IPS DF 19.7 (cell line): ENCODE measurements at regions not wholly inside any gene's neighbourhood (a gene's known extent, or its start where the extent isn't known, plus 50 kb on each side); places are given as distances from the start of the nearest gene placed in this dataset.
"Not testable (repeated sequence)": the region's sequence is repeated elsewhere in the genome, so short reads cannot be mapped to it uniquely, and the experiment has no call there.

Source experiments
- DNase-seq: peaks from one replicate; pipeline ENCODE4 v3.0.0-alpha.2; 2013; ENCODE audit warnings: low read depth, low spot score

GRCh38 chr4:162475246-162475645, 311.4 kb upstream of the FSTL5 start:
- DNase-seq, result no peak

DNA sequence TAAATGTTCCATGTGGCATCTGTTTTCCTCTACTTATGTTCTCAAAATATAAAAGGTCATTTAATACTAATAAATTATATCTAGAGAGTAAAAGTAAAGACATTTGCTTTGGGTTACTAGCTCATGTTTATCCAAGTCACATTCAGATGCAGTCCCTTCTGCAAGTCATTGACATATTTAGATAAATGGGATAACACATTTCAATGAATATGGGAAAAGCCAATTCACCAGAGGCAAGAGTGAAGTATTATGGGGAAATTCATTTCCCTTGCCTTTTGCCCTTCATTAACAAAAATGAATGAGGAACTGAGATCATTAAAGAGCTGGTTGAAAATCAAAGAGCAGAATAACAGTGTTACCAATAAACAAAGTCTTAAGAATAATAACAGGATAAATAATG, 306.2 kb upstream of the FSTL5 start:
- DNase-seq, result no peak

- not testable (repeated sequence) for DNase-seq
These were observed 301.6 kb upstream of the FSTL5 start for GRCh38 chr4:162465356-162465755.

- DNase-seq, result no peak
These were observed 298.2 kb upstream of the FSTL5 start for GRCh38 chr4:162461952-162462351.

DNA sequence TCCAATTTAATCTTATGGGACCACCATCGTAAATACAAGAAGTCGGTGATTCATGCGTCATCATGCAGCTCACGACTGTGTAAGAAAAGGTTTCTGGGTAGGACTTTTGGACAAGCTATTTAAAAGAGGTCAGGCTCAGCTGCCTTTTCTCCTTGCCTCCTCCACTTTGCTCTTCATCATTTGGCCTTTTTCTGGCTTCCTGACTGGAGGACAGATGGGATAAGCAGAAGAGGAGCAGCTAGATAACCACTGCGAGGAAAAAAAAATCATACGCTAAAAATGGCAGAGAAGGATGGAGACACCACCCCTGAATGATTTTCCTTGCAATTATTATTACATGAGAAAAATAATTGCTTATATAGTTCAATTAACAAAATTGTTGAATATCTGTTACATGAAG, 294.3 kb upstream of the FSTL5 start:
- no peak for DNase-seq

DNA sequence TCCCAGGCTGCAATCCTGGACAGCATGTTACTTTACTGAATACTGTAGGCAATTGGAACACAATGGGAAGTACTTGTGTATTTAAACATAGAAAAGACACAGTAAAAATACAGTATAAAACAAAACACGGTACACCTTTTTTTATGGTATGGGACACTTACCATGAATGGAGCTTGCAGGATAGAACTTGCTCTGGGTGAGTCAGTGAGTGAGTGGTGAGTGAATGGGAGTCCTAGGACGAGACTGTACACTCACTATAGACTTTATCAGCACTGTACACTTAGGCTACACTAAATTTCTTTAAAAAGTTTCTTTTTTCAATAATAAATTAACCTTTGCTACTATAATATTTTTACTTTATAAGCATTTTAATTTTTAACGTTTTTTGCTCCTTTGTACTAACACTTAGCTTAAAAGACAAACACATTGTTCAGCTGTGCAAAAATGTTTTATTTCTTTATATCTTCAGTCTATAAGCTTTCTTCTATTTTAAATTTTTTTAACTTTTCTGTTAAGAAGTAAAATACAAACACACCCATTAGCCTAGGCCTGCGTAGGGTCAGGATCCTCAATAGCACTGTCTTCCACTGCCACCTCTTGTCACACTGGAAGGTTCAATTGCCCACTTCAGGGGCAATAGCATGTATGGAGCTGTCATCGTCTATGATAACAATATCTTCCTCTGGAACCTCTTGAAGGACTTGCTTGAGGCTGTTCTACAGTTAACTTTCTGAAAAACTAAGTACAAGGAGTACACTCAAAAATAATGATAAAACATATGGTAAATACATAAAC, 293.5 kb upstream of the FSTL5 start:
- no peak for DNase-seq

GRCh38 chr4:162456106-162456505, 292.3 kb upstream of the FSTL5 start:
- no peak for DNase-seq

- DNase-seq, result no peak
These were observed 286.8 kb upstream of the FSTL5 start for GRCh38 chr4:162450531-162451035.

GRCh38 chr4:162443510-162443909, 279.7 kb upstream of the FSTL5 start:
- no peak for DNase-seq

- DNase-seq, result no peak
These were observed 278.3 kb upstream of the FSTL5 start for GRCh38 chr4:162442128-162442527.

DNA sequence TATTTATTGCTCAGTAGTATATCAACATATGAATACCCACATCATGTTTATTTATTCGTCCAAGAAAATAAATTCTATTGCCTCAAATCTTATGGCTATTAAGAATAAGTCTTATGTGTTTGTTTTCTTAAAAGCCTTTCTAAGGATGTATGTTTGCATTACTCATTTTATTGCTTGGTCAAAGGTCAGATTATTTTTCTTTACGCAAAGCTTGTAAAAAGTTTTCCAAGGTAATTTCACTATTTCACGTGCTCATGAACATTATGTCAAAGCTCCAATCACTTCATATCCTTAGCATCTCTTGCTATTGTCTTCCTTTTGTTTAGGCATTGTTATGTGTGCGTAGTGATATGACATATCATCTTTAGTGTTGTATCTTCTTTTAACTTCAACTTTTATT, 258.5 kb upstream of the FSTL5 start:
- no peak for DNase-seq

GRCh38 chr4:162410854-162411253, 247.1 kb upstream of the FSTL5 start:
- no peak for DNase-seq

DNA sequence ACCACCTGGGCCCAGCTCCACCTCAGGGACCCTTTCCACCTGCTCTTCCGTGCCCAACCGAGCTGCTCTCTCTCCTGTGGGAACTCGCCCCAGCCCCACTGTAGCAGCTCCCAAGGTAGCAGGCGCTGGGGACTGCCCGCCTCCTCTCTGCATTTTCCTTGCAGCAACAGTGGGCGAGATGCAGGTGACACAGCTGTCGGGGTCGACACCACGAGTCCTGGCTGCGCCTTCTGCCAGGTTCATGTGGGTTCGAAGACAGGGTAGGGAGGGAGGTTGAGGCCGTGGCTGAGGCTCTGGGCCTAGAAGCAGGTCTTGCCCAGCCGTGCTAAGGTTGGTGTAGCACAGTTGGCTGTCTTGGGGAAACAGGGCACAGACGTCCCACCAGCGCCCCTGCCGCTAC, 245.2 kb upstream of the FSTL5 start:
- no peak for DNase-seq

DNA sequence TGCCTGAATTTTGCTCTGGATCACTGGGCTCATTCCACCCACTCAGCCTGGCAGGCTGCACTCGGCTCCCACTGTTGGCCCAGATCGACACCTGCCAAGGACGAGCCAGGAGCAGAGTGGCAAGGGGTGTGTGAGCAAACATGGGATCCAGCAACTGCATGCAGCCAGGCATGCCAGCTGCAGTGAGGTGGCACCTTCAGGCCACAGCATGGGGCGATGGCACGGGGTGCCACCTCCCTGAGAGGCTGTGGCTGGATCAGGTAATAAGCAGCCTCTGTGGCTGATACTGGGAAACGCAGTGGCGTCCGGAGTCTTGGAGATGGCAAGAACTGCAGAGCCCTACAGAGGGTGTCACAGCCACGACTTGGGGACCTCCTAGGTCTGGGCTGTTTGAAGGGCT, 244.5 kb upstream of the FSTL5 start:
- DNase-seq, result no peak

DNA sequence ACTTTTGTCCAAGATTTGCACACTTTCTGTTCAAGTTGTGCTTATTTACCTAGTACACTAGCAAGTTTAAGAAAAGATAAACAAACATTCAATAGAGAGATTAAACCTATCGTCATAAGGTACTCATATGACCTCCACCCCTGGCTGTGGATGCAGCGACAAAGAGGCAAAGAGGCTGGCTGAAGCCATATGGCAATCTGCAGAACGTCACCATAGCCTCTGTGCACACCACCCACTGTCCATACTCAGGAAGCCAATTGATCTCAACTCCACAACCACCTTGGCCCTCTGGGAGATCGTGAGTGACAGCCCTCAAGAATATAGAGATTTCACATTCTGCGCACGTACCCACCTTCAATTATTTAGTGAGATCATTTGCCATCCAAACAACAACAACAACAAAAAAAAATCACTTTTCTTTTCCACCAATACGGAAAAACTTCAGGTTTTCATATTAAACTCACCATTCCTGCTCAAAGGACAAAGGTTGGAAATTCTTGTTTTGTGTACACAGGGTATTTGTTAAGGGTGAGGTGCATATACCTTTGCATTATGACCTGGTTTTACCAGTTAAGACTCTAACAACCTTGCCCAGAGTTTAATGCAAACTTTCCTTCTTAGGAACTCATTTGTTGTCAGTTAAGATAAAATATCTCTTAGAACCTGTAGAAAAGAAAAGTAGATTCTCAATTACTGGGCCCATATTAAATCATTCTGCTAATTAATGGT, 243.0 kb upstream of the FSTL5 start:
- DNase-seq, result no peak

GRCh38 chr4:162403932-162404331, 240.1 kb upstream of the FSTL5 start:
- no peak for DNase-seq

- no peak for DNase-seq
These were observed 239.6 kb upstream of the FSTL5 start for GRCh38 chr4:162403419-162403818.

GRCh38 chr4:162401021-162401420, 237.2 kb upstream of the FSTL5 start:
- DNase-seq, result no peak

GRCh38 chr4:162392946-162393345, 229.1 kb upstream of the FSTL5 start:
- DNase-seq, result no peak

DNA sequence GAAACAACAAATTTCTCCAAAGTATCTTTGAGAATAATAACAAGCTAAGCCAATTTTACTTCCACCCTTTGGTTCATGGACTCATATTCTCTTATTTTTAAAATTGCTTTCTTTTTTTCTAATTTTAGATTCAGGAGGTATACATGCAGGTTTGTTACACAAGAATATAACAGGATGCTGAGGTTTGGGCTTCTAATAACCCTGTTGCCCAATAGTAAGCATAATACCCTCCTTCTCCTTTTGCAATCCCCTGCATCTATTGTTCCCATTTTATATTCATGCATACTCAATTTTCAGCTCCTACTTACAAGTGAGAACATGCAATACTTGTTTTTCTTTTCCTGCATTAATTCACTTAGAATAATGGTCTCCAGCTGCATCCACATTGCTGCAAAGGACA, 202.3 kb upstream of the FSTL5 start:
- no peak for DNase-seq

- no peak for DNase-seq
These were observed 200.9 kb upstream of the FSTL5 start for GRCh38 chr4:162364651-162365050.

DNA sequence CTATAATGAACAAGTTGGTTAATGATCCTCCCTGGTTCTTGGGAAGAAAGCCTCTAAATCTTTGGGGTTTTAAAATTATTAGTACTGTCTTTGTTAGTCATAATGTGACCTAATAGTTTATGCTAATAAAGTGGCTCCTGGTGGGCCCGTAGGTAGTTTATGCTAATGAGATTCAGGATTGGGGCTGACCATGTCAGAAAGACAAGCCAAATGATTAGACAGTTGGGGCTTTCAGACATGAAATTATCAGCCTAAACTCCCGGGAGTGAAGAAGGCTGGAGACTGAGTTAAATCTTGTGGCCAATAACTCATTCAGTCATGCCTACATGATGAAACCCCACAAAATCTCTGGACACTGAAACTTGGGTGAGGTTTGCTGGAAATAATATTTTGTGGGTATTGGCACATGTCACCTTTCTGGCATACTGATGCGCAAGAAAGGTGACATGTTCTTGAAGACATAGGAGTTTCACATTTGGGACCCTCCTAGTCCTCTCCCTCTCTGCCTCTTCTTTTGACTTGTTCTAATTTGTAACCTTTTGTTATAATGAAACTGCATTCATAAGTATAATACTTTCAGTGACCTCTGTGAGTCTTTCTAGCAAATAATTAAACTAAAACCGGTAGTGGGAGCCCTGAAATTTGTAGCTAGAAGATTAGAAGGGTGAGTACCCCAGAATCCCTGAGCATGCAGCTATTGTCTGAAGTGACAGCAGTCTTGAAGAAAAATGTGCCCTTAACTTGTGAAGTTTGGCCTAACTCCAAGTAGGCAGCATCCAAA, 196.8 kb upstream of the FSTL5 start:
- DNase-seq, result no peak
